ENCODE measurements at regions not wholly inside any gene's neighbourhood (a gene's known extent, or its start where the extent isn't known, plus 50 kb on each side); places are given as distances from the start of the nearest gene placed in this dataset.

DNA sequence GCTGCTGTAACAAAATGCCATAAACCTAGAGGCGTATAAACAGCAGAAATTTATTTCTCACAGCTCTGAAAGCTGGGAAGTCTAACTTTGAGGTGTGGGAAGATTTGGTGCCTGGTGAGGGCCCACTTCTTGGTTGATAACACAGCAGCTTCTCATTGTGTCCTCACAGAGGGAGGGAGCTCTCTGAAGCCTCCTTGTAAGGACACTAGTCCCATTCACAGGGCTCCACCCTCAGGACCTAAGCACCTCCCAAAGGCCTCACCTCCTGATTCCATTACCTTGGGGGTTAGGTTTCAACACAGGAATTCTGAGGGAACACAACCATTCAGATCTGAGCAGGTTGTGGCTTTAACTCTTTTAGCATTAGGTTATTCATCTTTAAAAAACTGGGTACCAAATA lies 380.3 kb upstream of the ATP10A start:
- no peak for TF ChIP-seq POLR2A (IDR thresholded peaks at IDR 0.05)
- TF ChIP-seq, protein P1, sequence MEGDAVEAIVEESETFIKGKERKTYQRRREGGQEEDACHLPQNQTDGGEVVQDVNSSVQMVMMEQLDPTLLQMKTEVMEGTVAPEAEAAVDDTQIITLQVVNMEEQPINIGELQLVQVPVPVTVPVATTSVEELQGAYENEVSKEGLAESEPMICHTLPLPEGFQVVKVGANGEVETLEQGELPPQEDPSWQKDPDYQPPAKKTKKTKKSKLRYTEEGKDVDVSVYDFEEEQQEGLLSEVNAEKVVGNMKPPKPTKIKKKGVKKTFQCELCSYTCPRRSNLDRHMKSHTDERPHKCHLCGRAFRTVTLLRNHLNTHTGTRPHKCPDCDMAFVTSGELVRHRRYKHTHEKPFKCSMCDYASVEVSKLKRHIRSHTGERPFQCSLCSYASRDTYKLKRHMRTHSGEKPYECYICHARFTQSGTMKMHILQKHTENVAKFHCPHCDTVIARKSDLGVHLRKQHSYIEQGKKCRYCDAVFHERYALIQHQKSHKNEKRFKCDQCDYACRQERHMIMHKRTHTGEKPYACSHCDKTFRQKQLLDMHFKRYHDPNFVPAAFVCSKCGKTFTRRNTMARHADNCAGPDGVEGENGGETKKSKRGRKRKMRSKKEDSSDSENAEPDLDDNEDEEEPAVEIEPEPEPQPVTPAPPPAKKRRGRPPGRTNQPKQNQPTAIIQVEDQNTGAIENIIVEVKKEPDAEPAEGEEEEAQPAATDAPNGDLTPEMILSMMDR (IDR thresholded peaks at IDR 0.05) = no peak
- TF ChIP-seq EP300 (IDR thresholded peaks at IDR 0.05) = no peak
